HL-60 (cell line): ENCODE measurements at regions not wholly inside any gene's neighbourhood (a gene's known extent, or its start where the extent isn't known, plus 50 kb on each side); places are given as distances from the start of the nearest gene placed in this dataset.

Experiments used
- DNase-seq, 2 experiments: peaks; one replicate each; pipeline ENCODE4 v3.0.0-alpha.2; 2010 to 2020; ENCODE audit warnings: low read depth in 1 of 2, low spot score in 1 of 2
- H3K27ac ChIP-seq: fragments of 250-450 bp; sonication (Bioruptor Pico); replicated peaks from 2 replicates; pipeline ENCODE4 v1.5.1; 2020; ENCODE audit warnings: mild to moderate bottlenecking, moderate library complexity
- H3K27me3 ChIP-seq: fragments of 250-450 bp; sonication (Bioruptor Pico); 2 replicates; pipeline ENCODE4 v1.5.1; 2021; ENCODE audit warnings: mild to moderate bottlenecking, moderate library complexity; ENCODE audit not compliant: insufficient read depth, poor library complexity, severe bottlenecking
- H3K4me3 ChIP-seq: replicated peaks from 2 replicates; pipeline ENCODE4 v1.5.1; 2011; ENCODE audit warnings: mild to moderate bottlenecking, control low read depth, low read length; ENCODE audit not compliant: insufficient read depth
- GABPA ChIP-seq: IDR thresholded peaks from 2 replicates; pipeline ENCODE4 v1.6.1; 2012; ENCODE audit warnings: low read depth
- POLR2AphosphoS5 ChIP-seq: IDR thresholded peaks from 2 replicates; pipeline ENCODE4 v1.6.1; 2012; ENCODE audit warnings: low read depth
- SPI1 ChIP-seq: IDR thresholded peaks from 2 replicates; pipeline ENCODE4 v1.6.1; 2012; ENCODE audit warnings: low read depth, mild to moderate bottlenecking, borderline replicate concordance
- TF ChIP-seq, protein P1 (sequence below): IDR thresholded peaks from 2 replicates; pipeline ENCODE4 v1.6.1; 2012; ENCODE audit warnings: low read depth; ENCODE audit not compliant: insufficient replicate concordance
- TF ChIP-seq, protein P2 (sequence below): IDR thresholded peaks from one replicate; pipeline ENCODE4 v1.5.1; 2011; ENCODE audit warnings: low read length, control low read depth, inconsistent platforms; ENCODE audit not compliant: insufficient read depth

DNA sequence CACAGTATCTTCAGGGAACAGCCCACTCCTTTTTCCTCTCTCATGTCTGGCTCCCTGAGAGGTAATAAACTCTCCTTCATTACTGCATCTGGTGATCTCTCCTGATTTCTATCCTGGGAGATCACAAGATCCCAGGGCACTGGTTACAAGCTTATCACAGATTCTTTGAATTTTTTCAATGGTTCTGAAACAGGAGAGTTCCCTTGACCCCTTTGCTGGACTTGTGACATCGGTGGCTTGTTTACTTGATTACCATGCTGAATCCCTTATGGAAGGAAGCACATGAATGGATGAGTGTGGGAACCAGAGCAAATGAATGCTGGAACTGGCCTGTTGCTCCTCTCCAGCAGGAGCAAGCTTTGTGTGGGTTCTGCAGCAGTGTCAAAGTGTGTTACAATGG lies 67.2 kb upstream of the HNMT start:
- Histone ChIP-seq H3K27me3 (no peaks in the 10 kb centered on the region), H3K27ac (no peak overlapping the region), H3K4me3 (no peak overlapping the region)
- DNase-seq = no peak
- TF ChIP-seq, protein P1, sequence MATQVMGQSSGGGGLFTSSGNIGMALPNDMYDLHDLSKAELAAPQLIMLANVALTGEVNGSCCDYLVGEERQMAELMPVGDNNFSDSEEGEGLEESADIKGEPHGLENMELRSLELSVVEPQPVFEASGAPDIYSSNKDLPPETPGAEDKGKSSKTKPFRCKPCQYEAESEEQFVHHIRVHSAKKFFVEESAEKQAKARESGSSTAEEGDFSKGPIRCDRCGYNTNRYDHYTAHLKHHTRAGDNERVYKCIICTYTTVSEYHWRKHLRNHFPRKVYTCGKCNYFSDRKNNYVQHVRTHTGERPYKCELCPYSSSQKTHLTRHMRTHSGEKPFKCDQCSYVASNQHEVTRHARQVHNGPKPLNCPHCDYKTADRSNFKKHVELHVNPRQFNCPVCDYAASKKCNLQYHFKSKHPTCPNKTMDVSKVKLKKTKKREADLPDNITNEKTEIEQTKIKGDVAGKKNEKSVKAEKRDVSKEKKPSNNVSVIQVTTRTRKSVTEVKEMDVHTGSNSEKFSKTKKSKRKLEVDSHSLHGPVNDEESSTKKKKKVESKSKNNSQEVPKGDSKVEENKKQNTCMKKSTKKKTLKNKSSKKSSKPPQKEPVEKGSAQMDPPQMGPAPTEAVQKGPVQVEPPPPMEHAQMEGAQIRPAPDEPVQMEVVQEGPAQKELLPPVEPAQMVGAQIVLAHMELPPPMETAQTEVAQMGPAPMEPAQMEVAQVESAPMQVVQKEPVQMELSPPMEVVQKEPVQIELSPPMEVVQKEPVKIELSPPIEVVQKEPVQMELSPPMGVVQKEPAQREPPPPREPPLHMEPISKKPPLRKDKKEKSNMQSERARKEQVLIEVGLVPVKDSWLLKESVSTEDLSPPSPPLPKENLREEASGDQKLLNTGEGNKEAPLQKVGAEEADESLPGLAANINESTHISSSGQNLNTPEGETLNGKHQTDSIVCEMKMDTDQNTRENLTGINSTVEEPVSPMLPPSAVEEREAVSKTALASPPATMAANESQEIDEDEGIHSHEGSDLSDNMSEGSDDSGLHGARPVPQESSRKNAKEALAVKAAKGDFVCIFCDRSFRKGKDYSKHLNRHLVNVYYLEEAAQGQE = no peak
- TF ChIP-seq, protein P2, sequence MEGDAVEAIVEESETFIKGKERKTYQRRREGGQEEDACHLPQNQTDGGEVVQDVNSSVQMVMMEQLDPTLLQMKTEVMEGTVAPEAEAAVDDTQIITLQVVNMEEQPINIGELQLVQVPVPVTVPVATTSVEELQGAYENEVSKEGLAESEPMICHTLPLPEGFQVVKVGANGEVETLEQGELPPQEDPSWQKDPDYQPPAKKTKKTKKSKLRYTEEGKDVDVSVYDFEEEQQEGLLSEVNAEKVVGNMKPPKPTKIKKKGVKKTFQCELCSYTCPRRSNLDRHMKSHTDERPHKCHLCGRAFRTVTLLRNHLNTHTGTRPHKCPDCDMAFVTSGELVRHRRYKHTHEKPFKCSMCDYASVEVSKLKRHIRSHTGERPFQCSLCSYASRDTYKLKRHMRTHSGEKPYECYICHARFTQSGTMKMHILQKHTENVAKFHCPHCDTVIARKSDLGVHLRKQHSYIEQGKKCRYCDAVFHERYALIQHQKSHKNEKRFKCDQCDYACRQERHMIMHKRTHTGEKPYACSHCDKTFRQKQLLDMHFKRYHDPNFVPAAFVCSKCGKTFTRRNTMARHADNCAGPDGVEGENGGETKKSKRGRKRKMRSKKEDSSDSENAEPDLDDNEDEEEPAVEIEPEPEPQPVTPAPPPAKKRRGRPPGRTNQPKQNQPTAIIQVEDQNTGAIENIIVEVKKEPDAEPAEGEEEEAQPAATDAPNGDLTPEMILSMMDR = no peak
- no peak for TF ChIP-seq POLR2AphosphoS5
- no peak for TF ChIP-seq SPI1
- TF ChIP-seq GABPA = no peak

GRCh38 chr2:137900421-137901141 lies 63.7 kb upstream of the HNMT start:
- TF ChIP-seq GABPA = no peak
- TF ChIP-seq SPI1 = no peak
- TF ChIP-seq, protein P2 = no peak
- no peak for DNase-seq
- Histone ChIP-seq H3K27me3 (no peaks in the 10 kb centered on the region), H3K4me3 (no peak overlapping the region), H3K27ac (no peak overlapping the region)

GRCh38 chr2:137910641-137911040 lies 53.6 kb upstream of the HNMT start:
- TF ChIP-seq GABPA (no peak), POLR2AphosphoS5 (no peak), SPI1 (no peak)
- TF ChIP-seq, protein P1 = no peak
- TF ChIP-seq, protein P2 = no peak
- no peak for DNase-seq
- no peak overlapping the region for H3K27ac ChIP-seq
- H3K4me3 ChIP-seq = no peak overlapping the region
- no peaks in the 10 kb centered on the region for H3K27me3 ChIP-seq

- Histone ChIP-seq H3K4me3 (no peak overlapping the region), H3K27me3 (no peaks in the 10 kb centered on the region), H3K27ac (no peak overlapping the region)
- TF ChIP-seq POLR2AphosphoS5 (no peak), SPI1 (no peak), GABPA (no peak)
- TF ChIP-seq, protein P1 = no peak
- TF ChIP-seq, protein P2 = no peak
- no peak for DNase-seq
Observed at GRCh38 chr2:137912371-137912770, 51.9 kb upstream of the HNMT start.
